ENCODE measurements at regions not wholly inside any gene's neighbourhood (a gene's known extent, or its start where the extent isn't known, plus 50 kb on each side); places are given as distances from the start of the nearest gene placed in this dataset.

DNA sequence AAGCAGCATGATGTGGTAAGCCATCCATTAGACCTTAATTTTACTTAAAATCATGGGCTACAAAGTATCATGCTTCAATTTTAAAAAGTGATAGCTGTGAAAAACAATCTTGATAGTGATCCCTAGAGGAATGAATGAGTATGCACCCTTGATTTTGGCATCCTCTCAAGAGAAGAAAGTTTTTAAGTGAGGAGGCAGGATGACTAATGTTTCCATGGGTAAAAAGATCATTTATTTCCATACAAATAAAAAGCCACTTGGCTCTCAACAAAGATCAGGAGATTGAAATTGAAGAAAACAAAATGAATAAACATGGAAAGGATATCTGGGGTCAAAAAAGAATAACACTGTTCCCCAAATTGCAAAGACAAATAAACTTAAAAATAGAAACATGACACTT is 305.4 kb downstream of the MEX3B start:
- TF ChIP-seq POLR2A (IDR thresholded peaks at IDR 0.05): no peak
- TF ChIP-seq, protein P1, sequence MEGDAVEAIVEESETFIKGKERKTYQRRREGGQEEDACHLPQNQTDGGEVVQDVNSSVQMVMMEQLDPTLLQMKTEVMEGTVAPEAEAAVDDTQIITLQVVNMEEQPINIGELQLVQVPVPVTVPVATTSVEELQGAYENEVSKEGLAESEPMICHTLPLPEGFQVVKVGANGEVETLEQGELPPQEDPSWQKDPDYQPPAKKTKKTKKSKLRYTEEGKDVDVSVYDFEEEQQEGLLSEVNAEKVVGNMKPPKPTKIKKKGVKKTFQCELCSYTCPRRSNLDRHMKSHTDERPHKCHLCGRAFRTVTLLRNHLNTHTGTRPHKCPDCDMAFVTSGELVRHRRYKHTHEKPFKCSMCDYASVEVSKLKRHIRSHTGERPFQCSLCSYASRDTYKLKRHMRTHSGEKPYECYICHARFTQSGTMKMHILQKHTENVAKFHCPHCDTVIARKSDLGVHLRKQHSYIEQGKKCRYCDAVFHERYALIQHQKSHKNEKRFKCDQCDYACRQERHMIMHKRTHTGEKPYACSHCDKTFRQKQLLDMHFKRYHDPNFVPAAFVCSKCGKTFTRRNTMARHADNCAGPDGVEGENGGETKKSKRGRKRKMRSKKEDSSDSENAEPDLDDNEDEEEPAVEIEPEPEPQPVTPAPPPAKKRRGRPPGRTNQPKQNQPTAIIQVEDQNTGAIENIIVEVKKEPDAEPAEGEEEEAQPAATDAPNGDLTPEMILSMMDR (IDR thresholded peaks at IDR 0.05): no peak
